ENCODE measurements at regions not wholly inside any gene's neighbourhood (a gene's known extent, or its start where the extent isn't known, plus 50 kb on each side); places are given as distances from the start of the nearest gene placed in this dataset.

DNA sequence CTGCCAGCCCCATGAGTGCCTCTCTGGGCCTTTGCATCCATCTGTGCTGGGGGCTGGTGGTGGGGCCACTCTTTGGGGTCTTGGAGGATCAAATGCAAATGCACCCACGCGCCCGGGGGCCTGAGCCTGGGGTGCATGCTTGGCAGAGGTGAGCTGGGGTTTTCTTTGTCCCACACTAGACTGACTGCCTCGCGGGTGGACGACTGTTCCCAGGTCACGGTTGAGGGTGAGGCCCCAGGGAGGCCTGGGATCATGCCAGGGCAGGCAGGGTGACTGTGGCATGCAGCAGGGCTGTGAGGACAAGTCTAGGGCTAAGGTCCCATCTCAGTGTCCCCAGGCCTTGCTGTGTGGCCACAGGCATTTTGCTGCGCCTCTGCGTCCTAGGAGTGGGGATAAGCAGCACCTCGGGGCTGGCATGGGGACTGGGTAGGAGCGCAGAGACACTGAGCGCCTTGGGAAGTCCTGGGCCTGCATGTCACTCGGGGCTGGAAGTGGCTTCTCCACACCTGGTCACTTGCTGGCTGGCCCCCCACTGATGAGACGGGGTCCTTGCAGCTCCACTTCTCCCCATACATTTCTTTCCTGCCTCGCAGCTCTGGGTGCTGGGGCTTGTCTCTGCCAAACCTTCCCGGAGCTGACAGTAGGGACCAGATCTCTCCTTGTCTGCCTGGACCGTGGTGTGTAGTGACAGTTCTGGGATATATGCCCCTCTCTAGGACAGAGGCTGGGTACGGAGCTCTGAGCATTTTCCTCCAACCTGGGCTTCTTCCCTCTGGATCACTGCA is 133.1 kb downstream of the CTTN start:
- peak; percentile 29 to 45 for DNase-seq
- intact Hi-C loops (cut with DNase I), result no loop called here
- TF ChIP-seq, protein P1, sequence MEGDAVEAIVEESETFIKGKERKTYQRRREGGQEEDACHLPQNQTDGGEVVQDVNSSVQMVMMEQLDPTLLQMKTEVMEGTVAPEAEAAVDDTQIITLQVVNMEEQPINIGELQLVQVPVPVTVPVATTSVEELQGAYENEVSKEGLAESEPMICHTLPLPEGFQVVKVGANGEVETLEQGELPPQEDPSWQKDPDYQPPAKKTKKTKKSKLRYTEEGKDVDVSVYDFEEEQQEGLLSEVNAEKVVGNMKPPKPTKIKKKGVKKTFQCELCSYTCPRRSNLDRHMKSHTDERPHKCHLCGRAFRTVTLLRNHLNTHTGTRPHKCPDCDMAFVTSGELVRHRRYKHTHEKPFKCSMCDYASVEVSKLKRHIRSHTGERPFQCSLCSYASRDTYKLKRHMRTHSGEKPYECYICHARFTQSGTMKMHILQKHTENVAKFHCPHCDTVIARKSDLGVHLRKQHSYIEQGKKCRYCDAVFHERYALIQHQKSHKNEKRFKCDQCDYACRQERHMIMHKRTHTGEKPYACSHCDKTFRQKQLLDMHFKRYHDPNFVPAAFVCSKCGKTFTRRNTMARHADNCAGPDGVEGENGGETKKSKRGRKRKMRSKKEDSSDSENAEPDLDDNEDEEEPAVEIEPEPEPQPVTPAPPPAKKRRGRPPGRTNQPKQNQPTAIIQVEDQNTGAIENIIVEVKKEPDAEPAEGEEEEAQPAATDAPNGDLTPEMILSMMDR (IDR thresholded peaks at IDR 0.05), result no peak
- no peak for TF ChIP-seq POLR2A (IDR thresholded peaks at IDR 0.05)
- Histone ChIP-seq H3K9me3 (no peaks in the 10 kb centered on the region), H3K4me3 (replicated peaks in 1 of 3) (no peak overlapping the region), H3K36me3 (no peaks in the 10 kb centered on the region), H3K27ac (no peak overlapping the region), H3K4me1 (no peaks in the 10 kb centered on the region), H3K27me3 (no peaks in the 10 kb centered on the region)
- WGBS, 2 donors, result 73 to 84% methylated on average over 9 to 18 of the region's 18 CpGs

DNA sequence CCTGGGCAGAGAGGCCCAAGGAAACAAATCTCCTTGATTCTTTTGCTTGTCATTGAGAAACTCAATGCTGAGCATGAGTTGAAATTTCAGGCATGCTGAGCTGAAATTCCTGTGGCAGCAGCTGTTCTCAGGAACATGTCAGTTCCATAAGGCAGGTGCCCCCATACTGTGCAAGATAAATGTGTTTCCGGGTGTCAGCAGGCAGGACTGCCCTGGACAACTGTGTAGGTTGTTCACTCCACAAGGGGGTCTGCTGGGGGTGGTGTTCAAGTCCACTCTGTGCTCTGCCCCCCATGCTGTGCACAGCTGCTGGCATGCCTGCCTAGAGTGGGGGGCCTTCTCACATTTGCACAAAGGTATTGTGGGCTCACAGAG is 133.7 kb downstream of the CTTN start:
- DNase-seq, result no peak
- intact Hi-C loops (cut with DNase I), result no loop called here
- WGBS, 2 donors, result 100% methylated on average over 1 of the region's 1 CpG; no CpG with 5 or more reads in 1 of the 2 donors
- Histone ChIP-seq H3K27me3 (no peaks in the 10 kb centered on the region), H3K9me3 (no peaks in the 10 kb centered on the region), H3K4me1 (no peaks in the 10 kb centered on the region), H3K36me3 (no peaks in the 10 kb centered on the region), H3K27ac (no peak overlapping the region), H3K4me3 (replicated peaks in 1 of 3) (no peak overlapping the region)
- no peak for TF ChIP-seq POLR2A (IDR thresholded peaks at IDR 0.05)
- TF ChIP-seq, protein P1 (IDR thresholded peaks at IDR 0.05), result no peak

DNA sequence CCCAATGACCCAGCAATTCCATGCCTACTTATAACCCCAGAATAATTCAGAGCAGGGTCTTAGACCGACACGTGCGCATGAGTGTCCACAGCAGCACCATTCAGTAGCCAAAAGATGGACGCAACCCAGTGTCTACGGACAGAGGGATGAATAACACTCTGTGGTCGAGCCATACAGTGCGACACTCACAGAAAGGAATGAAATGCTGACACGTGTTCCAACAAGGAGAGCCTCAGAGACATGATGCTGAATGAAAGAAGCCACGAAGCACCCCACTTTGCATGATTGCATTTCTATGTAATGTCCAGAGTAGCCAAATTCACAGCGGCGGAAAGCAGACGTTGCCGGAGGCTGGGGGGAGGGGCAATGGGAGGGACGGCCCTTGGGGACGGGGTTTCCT is 134.4 kb downstream of the CTTN start:
- H3K9me3 ChIP-seq, result no peaks in the 10 kb centered on the region
- H3K4me1 ChIP-seq, result no peaks in the 10 kb centered on the region
- H3K4me3 ChIP-seq (replicated peaks in 1 of 3), result no peak overlapping the region
- DNase-seq, result no peak
- no peaks in the 10 kb centered on the region for H3K27me3 ChIP-seq
- intact Hi-C loops (cut with DNase I), result no loop called here
- TF ChIP-seq, protein P1 (IDR thresholded peaks at IDR 0.05), result no peak
- 76 to 86% methylated on average over 15 of the region's 15 CpGs for WGBS, 2 donors
- H3K27ac ChIP-seq, result no peak overlapping the region
- no peaks in the 10 kb centered on the region for H3K36me3 ChIP-seq

DNA sequence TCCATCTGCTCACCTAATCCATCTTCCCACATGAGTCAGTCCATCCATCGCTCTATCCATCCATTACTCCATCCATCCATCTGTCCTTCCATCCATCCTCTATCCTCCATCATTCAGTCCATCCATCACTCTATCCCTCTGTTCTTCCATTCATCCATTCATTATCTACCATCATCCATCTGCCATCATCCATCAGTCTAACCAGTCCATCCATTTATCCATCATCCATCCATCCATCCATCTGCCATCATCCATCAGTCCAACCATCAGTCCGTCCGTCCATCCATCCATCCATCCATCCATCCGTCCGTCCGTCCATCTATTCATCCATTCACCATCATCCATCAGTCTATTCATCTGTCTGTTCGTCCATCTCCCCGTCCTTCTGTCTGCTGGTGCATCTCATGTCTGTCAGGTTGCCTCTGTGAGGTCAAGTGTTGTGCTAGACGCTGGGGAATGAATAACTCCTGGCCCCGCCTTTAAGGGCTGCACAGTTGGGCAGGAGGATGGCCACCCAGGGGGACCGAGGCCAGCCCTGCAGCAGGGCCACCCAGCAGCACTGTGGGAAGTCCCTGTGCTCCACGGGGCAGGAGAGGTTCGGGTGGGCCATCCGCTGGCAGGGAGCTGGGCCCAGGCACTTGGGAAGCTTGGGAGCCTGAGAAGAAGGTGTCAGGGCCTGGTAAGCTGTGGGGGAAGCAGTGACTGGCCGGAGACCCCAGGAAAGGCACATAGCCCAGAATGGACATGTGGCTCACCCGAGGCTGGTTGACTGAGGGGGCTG is 137.1 kb downstream of the CTTN start:
- H3K9me3 ChIP-seq, result no peaks in the 10 kb centered on the region
- H3K36me3 ChIP-seq, result no peaks in the 10 kb centered on the region
- TF ChIP-seq POLR2A (IDR thresholded peaks at IDR 0.05), result no peak
- TF ChIP-seq, protein P1 (IDR thresholded peaks at IDR 0.05), result no peak
- H3K27me3 ChIP-seq, result no peaks in the 10 kb centered on the region
- DNase-seq, result no peak
- 93 to 96% methylated on average over 16 of the region's 16 CpGs for WGBS, 2 donors
- H3K27ac ChIP-seq, result no peak overlapping the region
- H3K4me1 ChIP-seq, result no peaks in the 10 kb centered on the region
- intact Hi-C loops (cut with DNase I), result no loop called here
- H3K4me3 ChIP-seq (replicated peaks in 1 of 3), result no peak overlapping the region

Data from thyroid gland (tissue), 4 donors.